OCI-LY1 (cell line): ENCODE measurements at regions not wholly inside any gene's neighbourhood (a gene's known extent, or its start where the extent isn't known, plus 50 kb on each side); places are given as distances from the start of the nearest gene placed in this dataset.

Experiments
- H2AFZ ChIP-seq: fragments of 200-600 bp; sonication (generic), shearing (Covaris generic); 2 replicates; pipeline ENCODE4 v1.6.0; 2014; ENCODE audit warnings: antibody characterized with exemption, mild to moderate bottlenecking, low read length
- H3F3A ChIP-seq: fragments of 200-600 bp; sonication (generic), shearing (Covaris generic); 2 replicates; pipeline ENCODE4 v1.6.0; 2014; ENCODE audit warnings: mild to moderate bottlenecking, antibody characterized with exemption, low read length, moderate library complexity; ENCODE audit not compliant: insufficient read depth
- H3K27ac ChIP-seq: fragments of 200-600 bp; sonication (generic); 2 replicates; pipeline ENCODE4 v1.5.1; 2014; ENCODE audit warnings: low read length, mixed run types, mild to moderate bottlenecking, low read depth; ENCODE audit not compliant: poor library complexity, severe bottlenecking
- H3K27me3 ChIP-seq: fragments of 200-600 bp; sonication (generic); 2 replicates; pipeline ENCODE4 v1.6.0; 2014; ENCODE audit warnings: antibody characterized with exemption, mild to moderate bottlenecking, low read length, moderate library complexity; ENCODE audit not compliant: insufficient read depth
- H3K36me3 ChIP-seq: fragments of 200-600 bp; sonication (generic); 2 replicates; pipeline ENCODE4 v1.6.1; 2014; ENCODE audit warnings: mild to moderate bottlenecking, antibody characterized with exemption, low read length, moderate library complexity, mixed read lengths; ENCODE audit not compliant: insufficient read depth
- H3K4me1 ChIP-seq: fragments of 200-600 bp; sonication (generic); 2 replicates; pipeline ENCODE4 v1.5.1; 2014; ENCODE audit warnings: mild to moderate bottlenecking, low read length, moderate library complexity; ENCODE audit not compliant: insufficient read depth, severe bottlenecking
- H3K4me2 ChIP-seq: fragments of 200-600 bp; sonication (generic), shearing (Covaris generic); 2 replicates; pipeline ENCODE4 v1.6.1; 2014; ENCODE audit warnings: low read length
- H3K4me3 ChIP-seq: fragments of 200-600 bp; sonication (generic); 2 replicates; pipeline ENCODE4 v1.5.1; 2014; ENCODE audit warnings: low read length, low read depth, mild to moderate bottlenecking, mixed read lengths; ENCODE audit not compliant: poor library complexity, severe bottlenecking
- H3K79me2 ChIP-seq: fragments of 200-600 bp; shearing (Covaris generic); 2 replicates; pipeline ENCODE4 v1.6.1; 2016; ENCODE audit warnings: mixed run types, low read length, mixed read lengths; ENCODE audit not compliant: insufficient read depth
- H3K9ac ChIP-seq: fragments of 200-600 bp; sonication (generic), shearing (Covaris generic); 2 replicates; pipeline ENCODE4 v1.6.1; 2014; ENCODE audit warnings: mild to moderate bottlenecking, low read length, mixed read lengths
- H3K9me2 ChIP-seq: fragments of 200-600 bp; sonication (generic), shearing (Covaris generic); 2 replicates; pipeline ENCODE4 v1.6.1; 2014; ENCODE audit warnings: low read depth, mild to moderate bottlenecking, low read length, mixed read lengths
- H3K9me3 ChIP-seq: fragments of 200-600 bp; shearing (Covaris generic); 2 replicates; pipeline ENCODE4 v1.6.1; 2014; ENCODE audit warnings: low read length, mixed read lengths
- H4K20me1 ChIP-seq: fragments of 200-600 bp; sonication (generic), shearing (Covaris generic); 2 replicates; pipeline ENCODE4 v1.6.0; 2016; ENCODE audit warnings: mild to moderate bottlenecking, low read length; ENCODE audit not compliant: insufficient read depth
- CTCF ChIP-seq: fragments of 200-600 bp; sonication (generic), shearing (Covaris generic); IDR thresholded peaks from 2 replicates; pipeline ENCODE4 v1.5.1; 2017; ENCODE audit warnings: mild to moderate bottlenecking, antibody characterized with exemption, low read length, moderate library complexity, mixed read lengths
- EZH2 ChIP-seq: fragments of 200-600 bp; sonication (generic), shearing (Covaris generic); IDR thresholded peaks from 2 replicates; pipeline ENCODE4 v1.8.0; 2017; ENCODE audit warnings: borderline replicate concordance, mixed run types, mild to moderate bottlenecking, antibody characterized with exemption, low read length, moderate library complexity, mixed read lengths

GRCh38 chr3:72174890-72175289, 389.9 kb upstream of the PROK2 start:
- TF ChIP-seq EZH2 (no peak), CTCF (no peak)
- no peak overlapping the region for H3K27ac ChIP-seq

GRCh38 chr3:72174040-72174439, 389.1 kb upstream of the PROK2 start:
- no peak for TF ChIP-seq CTCF
- TF ChIP-seq EZH2, result no peak
- H3K4me2 ChIP-seq, result no peak overlapping the region
- H3K9me3 ChIP-seq, result no peaks in the 10 kb centered on the region
- H3F3A ChIP-seq, result no peaks in the 10 kb centered on the region
- H3K9me2 ChIP-seq, result no peaks in the 10 kb centered on the region
- H4K20me1 ChIP-seq, result no peaks in the 10 kb centered on the region
- no peak overlapping the region for H2AFZ ChIP-seq
- no peak overlapping the region for H3K27ac ChIP-seq
- no peaks in the 10 kb centered on the region for H3K36me3 ChIP-seq
- H3K4me3 ChIP-seq, result no peak overlapping the region
- peaks cover 10% of the 10 kb centered on the region for H3K4me1 ChIP-seq
- no peak overlapping the region for H3K9ac ChIP-seq
- H3K79me2 ChIP-seq, result no peaks in the 10 kb centered on the region
- H3K27me3 ChIP-seq, result 0 out of 2 replicates have a peak, but pooled peaks cover 6% of the 10 kb centered on the region

More at GRCh38 chr3:72174890-72175289, 389.9 kb upstream of the PROK2 start:
- no peak overlapping the region for H3K4me3 ChIP-seq
- no peak overlapping the region for H2AFZ ChIP-seq
- H4K20me1 ChIP-seq, result no peaks in the 10 kb centered on the region
- no peak overlapping the region for H3K9ac ChIP-seq
- no peaks in the 10 kb centered on the region for H3K36me3 ChIP-seq
- H3K9me3 ChIP-seq, result no peaks in the 10 kb centered on the region
- no peaks in the 10 kb centered on the region for H3K79me2 ChIP-seq
- H3K4me2 ChIP-seq, result no peak overlapping the region
- H3K4me1 ChIP-seq, result peaks cover 10% of the 10 kb centered on the region
- peaks cover 9% of the 10 kb centered on the region; the same call in 1 of the 2 replicates for H3K27me3 ChIP-seq
- no peaks in the 10 kb centered on the region for H3K9me2 ChIP-seq
- no peaks in the 10 kb centered on the region for H3F3A ChIP-seq

GRCh38 chr3:72171946-72172345, 387.0 kb upstream of the PROK2 start:
- TF ChIP-seq EZH2 (no peak), CTCF (no peak)
- H3K9ac ChIP-seq, result no peak overlapping the region
- no peak overlapping the region for H3K4me3 ChIP-seq
- H3K27me3 ChIP-seq, result 0 out of 2 replicates have a peak, but pooled peaks cover 7% of the 10 kb centered on the region
- H3K9me2 ChIP-seq, result no peaks in the 10 kb centered on the region
- peaks cover 3% of the 10 kb centered on the region for H3K4me1 ChIP-seq
- no peaks in the 10 kb centered on the region for H3F3A ChIP-seq
- no peaks in the 10 kb centered on the region for H3K36me3 ChIP-seq
- H3K79me2 ChIP-seq, result no peaks in the 10 kb centered on the region
- H4K20me1 ChIP-seq, result no peaks in the 10 kb centered on the region
- no peak overlapping the region for H3K4me2 ChIP-seq
- no peaks in the 10 kb centered on the region for H3K9me3 ChIP-seq
- H2AFZ ChIP-seq, result no peak overlapping the region
- no peak overlapping the region for H3K27ac ChIP-seq
